GM21360 (cell line): ENCODE measurements at regions not wholly inside any gene's neighbourhood (a gene's known extent, or its start where the extent isn't known, plus 50 kb on each side); places are given as distances from the start of the nearest gene placed in this dataset.

Experiments
- ATAC-seq: cut with Tn5 transposase; IDR thresholded peaks from one replicate; pipeline ENCODE4 v1.9.1; 2021; ENCODE audit warnings: mild to moderate bottlenecking, moderate library complexity; ENCODE audit not compliant: unreplicated experiment

DNA sequence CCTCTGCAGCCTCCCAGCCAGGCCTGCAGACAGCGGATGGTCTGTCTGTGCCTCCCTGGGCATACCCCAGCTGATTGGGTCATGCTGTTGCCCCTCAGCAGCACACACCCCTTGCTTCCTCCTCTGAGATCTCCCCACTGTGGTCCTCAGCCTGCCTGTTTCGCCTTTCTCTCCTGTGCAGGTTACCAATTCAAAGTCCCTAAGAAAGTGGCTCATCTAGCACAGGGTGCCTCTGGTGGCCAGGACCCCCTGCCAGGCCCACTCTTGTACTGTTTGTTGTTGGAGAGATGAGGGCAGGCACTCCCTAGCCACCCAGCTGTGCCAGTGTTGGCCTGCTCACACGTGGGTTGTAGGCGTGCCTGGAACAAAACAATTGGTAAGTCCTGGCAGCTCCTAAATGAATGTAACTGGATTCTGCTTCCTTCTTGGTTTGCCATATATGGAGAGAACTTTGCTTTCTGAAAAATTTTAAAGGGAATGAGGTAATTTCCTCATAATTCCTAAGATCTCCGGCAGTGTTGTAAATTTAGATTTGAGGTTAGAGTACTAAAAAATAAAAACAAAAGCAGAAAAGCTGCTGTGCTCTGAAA, 213.2 kb upstream of the IL12A start:
- ATAC-seq: no peak

DNA sequence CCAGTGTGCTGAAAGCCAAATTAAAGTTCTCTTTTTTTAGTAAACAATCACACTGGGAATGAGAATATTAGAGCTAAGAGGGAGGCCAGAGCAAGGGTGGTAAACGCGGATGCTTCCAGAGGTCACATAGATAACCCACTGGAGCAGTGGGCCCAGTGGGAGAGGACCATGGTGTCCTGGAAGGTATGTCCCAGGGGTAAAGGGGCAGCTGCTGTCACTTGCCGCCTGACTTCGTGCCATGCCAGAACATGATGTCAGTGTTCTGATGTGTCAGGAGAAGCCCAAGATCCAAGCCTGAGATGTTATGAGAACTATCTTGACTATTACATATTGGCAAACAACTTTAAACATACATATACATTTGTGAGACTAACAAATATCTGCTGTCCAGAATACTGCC, 211.9 kb upstream of the IL12A start:
- no peak for ATAC-seq

DNA sequence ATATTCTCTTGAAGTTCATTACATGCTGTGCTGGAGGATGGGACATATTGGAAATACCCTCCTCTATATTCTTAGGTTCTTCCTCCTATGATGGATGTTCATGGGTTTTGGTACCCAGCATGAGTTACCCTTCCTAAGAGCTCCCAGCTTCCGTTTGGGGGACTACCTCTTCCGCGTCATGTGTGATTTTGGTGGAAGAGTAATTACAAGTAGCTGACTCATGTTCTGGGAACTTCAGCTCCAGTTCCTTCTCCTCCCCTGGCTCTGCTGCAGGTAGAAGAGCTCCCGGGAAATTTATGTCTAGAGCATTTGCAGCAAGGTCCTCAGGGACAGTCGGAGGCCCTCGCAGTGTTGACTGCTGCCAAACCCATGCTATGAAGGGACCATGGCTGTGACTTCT, 208.8 kb upstream of the IL12A start:
- no peak for ATAC-seq

DNA sequence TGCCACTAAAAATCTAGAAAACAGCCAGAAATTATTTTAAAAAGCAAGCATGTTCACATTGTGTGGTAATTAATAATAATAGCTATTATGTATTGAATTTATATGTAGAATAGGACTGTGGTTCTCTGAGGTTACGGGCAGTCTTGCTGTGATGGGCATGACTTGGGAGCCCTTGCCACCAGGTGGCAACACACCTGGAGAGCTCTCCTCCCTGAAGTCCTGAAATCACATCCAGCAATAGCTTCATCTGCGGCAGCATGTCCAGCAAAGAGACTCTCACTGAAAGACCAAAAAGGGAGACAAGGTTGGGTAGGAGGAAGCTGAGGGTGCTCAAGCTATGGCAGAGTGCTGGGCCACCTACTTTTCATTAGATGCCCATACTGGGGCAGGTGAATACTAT, 206.8 kb upstream of the IL12A start:
- ATAC-seq: no peak

DNA sequence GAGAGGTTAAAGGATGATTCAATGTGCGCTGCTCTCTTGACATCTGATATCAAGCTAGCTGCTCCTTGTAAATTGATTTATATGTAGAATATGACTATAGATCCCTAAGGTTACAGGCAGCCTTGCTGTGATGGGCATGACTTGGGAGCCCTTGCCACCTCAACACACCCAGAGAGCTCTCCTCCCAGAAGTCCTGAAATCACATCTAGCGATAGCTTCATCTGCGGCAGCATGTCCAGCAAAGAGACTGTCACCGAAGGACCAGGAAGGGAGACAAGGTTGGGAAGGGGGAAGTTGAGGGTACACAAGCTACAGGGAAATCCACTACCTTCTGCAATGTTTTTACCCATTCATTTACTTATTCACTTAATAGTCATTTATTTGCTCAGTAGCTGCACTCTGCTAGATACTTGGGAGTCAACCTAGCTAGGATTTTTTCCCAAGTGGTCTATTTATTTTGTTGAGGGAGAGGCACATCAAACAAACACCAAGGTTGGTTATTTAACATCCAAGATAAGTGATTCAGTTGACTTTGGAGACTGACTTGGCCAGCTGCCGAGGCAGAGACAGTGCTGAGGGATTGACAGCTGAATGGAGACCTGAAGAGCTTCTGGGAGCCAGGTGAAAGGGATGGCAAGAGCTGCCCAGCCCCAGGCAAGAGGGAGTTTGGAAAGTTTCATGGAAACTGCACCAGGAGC, 205.8 kb upstream of the IL12A start:
- ATAC-seq: no peak

DNA sequence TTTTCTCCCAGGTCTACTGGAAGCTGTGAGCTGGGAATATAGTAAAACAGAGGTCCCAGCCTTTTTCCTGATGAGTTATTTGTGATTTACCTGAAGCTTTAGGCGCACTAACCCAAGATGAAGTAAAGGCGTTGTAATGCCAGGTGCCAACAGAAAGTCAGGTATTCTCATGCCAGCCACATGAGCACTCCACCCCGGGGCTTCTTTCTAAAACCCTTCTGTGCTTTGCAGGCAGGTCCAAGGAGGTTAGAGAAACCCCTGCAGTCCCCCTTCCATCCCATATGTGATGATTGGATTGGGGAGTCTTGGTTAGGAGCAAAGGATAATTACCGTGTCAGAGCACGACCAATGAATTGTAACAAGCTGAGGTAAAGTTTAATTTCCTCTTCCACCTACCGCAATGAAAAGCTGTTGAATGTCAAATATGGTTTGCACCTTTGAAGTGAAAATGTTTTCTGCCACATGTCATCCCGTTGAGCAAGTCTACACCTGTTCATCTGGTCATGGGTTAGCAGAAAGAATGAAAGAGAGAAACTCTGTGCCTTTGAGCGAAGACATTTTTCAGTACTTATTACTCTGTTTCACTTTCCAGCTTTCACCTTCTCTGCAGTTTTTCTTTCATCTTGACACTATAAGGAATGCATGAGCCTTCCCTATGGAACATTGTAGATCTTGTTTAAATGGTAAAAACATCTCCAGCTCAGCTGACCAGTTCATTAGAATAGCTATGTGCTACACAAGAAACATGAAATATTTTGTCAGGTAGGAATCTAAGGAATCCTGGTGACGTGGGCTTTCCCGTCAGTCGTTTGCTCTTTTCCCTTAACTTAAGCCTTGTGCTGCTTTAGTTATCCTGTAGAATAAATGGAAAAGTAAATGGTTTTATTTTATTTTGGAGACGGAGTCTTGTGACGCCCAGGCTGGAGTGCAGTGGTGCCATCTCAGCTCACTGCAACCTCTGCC, 204.6 kb upstream of the IL12A start:
- peak; percentile 50 for ATAC-seq

DNA sequence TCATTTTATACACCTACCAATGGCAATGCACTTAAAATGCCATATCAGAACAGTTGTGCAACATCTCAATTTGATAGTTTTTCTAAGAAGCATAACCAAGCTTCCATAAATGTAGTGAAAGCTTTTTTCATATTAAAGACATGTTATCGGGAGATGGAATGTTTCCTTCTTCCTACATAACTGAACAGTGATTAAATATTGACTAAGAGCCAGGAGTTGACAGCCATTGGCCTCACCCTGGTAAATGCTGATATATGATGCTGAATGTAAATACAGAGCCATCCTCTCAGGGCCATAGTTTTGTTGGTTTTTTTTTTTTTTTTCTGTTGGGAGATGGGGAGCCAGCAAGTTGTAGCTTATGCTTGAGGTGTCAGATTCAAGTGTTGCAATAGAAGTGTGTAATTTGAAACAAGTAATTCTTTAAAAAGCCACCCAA, 203.3 kb upstream of the IL12A start:
- ATAC-seq: no peak

DNA sequence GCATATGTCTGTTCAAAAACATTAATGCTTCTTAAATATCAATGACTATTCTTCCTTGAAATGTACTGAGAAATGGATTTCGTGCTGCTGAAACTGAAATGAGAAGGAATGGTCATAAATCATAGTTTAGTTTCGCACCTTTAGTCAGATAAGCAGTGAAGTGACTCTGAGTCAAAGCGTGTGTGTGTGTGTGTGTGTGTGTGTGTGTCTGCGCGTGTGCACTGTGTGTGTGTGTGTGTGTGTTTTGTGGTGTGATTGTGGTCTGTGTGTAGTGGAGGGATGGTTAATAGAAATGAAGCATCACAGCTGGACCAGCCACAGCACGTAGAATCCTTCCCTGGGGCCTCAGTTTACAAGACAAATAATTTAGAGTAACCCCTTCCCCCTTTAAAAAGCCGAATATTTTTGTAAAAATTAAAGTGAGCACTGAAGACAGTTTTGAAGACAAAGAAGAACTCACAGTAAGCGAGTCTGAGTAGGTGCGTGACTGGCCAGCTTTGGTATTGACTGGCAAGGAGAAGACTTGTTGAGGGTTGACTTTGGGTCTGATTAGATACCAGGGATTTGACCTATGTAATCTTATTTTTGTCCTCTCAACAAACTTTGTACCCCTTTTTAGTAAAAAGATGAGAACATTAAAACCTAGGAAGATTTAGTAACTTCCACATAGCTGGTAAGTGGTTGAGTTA, 202.0 kb upstream of the IL12A start:
- ATAC-seq: no peak

DNA sequence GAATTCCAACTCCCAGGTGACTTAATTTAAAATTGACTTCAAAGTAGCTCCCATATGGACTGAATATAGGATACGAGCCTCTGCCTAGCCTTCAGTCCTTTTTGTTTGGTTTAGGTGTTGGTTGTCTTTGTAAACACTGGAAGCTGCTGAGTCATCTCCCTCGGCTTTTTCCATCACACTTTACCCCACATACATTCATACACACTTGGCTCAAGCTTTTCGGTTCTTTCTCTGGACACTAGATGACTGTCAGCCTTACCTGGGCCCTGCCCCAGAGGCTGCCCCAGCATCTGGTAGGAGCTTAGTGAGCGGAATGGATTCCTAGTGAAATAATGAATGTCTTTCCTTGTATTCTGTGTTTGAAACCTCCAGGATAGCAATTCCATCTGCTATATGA, 201.5 kb upstream of the IL12A start:
- no peak for ATAC-seq

DNA sequence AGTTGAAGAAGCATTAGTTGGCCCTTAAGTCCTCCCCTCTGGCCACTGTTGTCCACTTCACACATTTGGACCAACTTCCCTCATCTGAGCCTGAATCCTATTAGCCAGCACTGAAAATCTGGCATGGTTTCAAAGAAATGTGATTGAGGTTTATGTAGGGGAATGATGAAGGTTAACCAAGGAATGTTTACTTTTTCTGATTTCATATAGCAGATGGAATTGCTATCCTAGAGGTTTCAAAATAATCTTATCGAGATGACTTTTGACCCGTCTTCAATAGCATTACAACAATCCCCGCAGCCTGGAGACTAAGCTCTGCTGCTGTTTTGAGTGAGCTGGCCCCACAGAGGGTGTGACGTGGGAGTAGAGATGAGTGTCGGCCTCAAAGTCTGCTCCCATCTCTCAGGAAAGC, 200.8 kb upstream of the IL12A start:
- ATAC-seq: no peak

DNA sequence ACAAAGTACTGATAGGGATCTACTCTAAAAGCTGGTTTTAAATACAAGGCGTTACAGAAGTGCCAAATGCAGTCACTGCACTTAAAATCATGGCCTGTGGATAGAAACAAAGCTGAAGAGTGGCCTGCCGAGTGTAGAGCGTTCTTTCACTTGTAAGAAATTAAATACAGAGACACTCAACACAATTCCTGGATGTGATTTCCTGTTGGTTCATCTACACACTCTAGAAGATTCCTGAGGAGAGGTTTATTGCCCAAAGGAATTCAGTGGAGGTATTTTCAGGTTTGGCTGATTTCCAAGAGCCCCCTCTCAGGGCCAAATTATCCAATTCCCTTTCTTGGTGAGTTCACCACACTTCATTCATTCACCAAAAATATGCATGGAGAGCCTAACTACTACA, 200.3 kb upstream of the IL12A start:
- no peak for ATAC-seq

DNA sequence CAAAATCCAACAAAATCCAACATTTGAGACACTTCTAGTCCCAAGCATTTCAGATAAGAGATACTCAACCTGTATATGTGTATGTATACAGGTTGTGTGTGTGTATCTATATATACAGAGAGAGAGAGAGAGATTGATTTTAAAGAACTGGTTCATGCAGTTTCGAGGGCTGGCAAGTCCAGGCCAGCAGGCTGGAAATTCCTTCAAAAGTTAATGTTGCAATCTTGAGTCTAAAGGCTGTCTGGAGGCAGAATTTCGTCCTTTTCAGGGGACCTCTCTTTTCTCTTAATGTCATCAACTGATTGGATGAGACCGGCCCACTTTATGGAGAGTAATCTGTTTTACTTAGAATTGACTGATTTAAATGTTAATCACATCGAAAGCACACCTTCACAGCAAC, 199.6 kb upstream of the IL12A start:
- no peak for ATAC-seq

DNA sequence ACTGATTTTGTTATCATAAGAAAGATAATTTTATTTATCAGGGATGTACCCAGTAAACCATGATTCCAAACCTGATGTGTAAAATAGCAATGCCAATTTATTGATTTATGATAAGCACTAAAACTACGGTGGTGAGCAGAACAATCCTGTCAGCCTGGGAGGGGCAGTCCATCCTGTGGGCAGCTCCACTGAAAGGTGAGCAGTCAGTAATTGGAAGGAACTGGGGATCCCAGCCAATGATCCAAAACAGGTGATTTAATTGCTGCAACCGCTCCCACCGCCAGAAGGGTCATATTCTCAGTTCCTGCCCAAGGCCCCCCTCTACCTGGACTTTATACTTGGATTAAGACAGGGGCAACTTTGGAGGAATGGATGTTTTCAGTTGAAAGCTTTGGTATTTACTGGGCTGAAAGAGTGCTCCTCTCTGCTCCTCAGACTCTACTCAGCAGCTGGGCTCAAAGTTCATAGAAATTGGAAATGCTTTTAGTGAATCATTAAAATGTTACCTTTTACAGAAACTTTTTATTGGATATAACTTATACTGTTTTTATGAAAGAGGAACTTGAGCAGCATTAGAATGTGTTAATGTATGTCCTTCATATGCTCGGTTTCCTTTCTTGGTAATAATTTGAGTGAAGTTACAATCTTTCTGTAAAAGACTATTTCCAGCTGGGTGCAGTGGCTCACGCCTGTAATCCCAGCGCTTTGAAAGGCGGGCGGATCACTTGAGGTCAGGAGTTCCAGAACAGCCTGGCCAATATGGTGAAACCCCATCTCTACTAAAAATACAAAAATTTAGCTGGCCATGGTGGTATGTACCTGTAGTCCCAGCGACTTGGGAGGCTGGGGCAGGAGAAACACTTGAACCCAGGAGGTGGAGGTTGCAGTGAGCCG, 198.6 kb upstream of the IL12A start:
- ATAC-seq: no peak

DNA sequence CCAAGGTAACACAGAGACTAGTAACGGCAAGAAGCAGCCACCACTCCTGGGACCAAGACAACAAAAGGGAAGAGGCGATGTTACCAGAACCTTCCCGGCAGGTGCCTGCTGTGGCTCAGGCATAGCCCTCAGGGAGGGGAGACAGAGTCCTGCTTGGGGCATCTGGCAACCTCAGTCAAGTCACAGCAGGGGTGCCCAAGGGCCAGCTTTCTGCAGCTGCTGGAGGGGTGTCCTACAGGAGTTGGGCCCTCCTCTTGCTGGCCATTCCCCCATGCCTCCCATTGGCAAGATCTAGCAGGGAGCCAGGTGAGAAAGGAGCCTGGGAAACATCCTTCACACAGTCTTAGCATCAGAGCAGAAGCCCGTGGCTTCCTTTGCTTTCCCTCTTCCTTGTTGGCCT, 197.3 kb upstream of the IL12A start:
- ATAC-seq: no peak

DNA sequence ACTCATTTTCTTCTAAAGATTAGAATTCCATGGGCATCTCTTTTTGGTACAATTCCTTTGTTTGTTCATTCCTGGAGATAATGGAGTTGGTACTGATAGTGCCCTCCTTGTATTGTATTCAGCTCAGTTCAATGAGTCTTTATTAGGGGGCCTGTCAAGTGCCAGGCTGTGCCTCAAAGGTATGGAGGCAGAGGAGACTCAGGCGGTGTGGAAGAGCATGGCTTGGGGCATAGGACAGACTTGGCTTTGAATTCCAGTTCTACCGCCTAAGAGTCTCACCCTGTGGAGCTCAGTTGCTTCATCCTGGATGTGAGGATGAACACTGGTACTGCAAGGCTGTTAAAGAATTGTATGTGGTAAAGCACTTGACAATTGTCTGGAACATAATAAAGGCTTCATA, 196.6 kb upstream of the IL12A start:
- no peak for ATAC-seq

DNA sequence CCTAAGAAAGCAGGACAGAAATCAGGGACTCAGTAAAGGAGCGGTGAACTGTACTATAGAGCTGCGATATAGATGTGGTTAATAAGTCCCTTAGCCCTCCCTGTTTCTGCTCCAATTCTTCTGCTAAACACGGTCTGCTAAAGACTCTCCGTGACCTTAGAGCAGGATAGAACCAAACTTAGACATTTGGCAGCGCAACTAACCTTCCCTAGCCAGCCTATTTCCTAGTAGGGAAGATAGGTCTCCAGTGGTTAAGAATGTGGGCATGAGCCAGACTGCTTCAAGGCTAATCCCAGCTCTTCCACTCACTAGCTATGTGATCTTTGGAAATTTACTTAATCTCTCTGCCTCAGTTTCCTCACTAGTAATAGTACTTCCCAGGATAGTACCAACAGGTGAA, 193.6 kb upstream of the IL12A start:
- ATAC-seq: no peak

DNA sequence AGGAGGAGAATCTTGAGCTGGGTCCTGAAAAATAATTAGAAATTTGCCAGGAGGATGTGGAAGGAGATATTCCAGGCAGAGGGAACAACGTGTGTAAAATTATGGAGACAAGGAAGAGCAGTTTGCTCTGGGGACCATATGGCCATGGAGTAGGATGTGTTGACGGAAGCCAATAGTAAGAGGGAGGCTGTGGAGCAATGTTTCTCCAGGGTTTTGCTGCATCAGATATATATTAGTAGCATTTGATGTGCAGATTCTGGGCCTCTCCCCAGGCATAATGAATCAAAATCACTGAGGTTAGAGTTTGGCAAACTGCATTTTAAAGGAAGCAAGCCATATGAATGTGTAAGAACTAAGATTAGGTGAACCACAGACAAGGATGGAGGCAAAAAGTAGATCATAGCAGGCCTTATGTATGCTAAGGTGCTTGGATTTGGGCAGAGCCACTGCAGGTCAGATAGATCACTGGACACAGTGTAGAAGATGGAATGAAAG, 192.9 kb upstream of the IL12A start:
- ATAC-seq: no peak

DNA sequence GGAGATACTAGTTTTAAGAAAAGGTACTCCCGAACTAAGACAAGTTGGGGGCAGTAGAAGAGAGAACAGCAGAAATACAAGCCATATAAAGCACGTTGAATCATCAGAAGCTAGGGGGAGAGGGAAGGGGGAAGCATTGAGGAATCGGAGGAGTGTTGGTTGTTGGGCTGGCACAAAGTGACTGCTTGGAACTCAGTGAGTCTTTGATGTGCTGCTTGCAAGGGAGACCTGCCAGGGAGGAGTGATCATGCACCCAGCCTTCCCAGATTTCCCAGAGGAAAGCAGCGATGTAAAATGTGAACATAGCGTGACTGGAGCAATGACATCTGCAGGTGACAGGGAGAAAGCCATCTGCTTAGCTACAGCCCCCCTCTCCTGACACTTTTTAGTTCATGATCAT, 192.4 kb upstream of the IL12A start:
- ATAC-seq: no peak

DNA sequence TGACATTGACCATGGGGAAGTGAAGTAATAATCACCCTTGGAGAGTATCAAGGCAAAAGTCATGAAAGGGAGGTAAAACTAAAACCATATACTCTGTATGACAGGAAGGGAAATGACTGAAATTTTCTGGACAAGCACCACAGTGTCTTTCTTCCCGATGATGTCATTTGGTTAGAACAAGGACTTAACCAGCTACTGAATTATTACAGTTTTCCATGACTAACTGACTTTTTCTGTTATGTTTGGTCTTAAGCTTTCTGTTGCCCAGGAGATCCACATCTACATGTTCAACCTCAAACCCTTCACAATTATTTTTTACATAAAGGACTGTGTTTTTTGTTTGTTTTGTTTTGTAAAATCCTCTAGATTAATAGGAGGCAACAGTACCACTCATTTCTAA, 191.9 kb upstream of the IL12A start:
- no peak for ATAC-seq

DNA sequence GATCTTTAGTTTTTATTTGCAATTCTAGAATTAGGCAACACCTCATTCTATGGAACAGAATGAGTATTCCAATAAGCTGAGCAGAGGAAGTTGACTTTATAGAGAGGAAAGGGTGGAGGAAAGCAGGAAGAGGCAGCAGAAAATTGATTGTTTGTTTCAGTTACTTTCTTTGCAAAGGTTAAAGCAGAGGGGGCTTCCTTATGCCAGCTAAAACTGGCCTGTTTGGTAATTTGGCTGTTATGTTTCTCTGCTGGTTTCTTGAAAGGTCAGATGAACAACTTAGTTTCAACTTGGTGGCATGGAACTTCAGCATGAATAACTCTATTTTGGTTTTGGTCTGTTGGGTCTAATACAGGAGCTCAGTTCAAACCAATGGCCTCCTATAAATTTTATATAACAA, 190.9 kb upstream of the IL12A start:
- no peak for ATAC-seq
